Endothelial cell of umbilical vein (primary cell): ENCODE measurements at regions not wholly inside any gene's neighbourhood (a gene's known extent, or its start where the extent isn't known, plus 50 kb on each side); places are given as distances from the start of the nearest gene placed in this dataset.

Experiments used
- BruUV-seq: library from RNA; stranded (reverse); fragments of 400-500 nt; replicated peaks from 2 replicates; lab custom pipeline; 2021; lab: Mats Ljungman, UMichigan
- CTCF ChIA-PET: fragments of 300-600, 350-600 bp; sonication (Branson Sonifier 250); formaldehyde crosslinking; loops from one replicate; lab custom pipeline; 2021; ENCODE audit warnings: antibody characterized with exemption, inconsistent platforms; lab: Charles Lee
- POLR2A ChIA-PET: fragments of 300-600, 350-600 bp; sonication (Branson Sonifier 250); formaldehyde crosslinking; loops from one replicate; lab custom pipeline; 2021; ENCODE audit warnings: antibody characterized with exemption, inconsistent platforms; lab: Charles Lee
- DNase-seq: peaks from one replicate; pipeline ENCODE4 v3.0.0-alpha.2; 2011; ENCODE audit warnings: low read depth, low spot score
- FAIRE-seq: peaks from 2 replicates; lab custom pipeline; 2011; peaks lifted over from hg19 to GRCh38; lab: Jason Lieb, UNC
- H2AFZ ChIP-seq: 2 replicates; pipeline ENCODE4 v1.6.0; 2012; ENCODE audit warnings: low read depth, low read length, control low read depth, inconsistent platforms
- H3K27ac ChIP-seq: 2 replicates; pipeline ENCODE4 v1.5.1; 2011; ENCODE audit warnings: low read depth, mild to moderate bottlenecking, control low read depth, low read length, moderate library complexity; ENCODE audit not compliant: insufficient read depth
- H3K27me3 ChIP-seq, 2 experiments: 2 replicates each; pipeline versions ENCODE4 v1.6.0 to v1.6.1; 2011; ENCODE audit warnings: low read length in 2 of 2, mixed read lengths in 1 of 2; ENCODE audit not compliant: control insufficient read depth in 2 of 2, insufficient read depth in 2 of 2
- H3K36me3 ChIP-seq, 2 experiments: 2 replicates in 1 of 2; 3 replicates in 1 of 2; pipeline ENCODE4 v1.5.1; 2011; ENCODE audit warnings: low read length in 2 of 2, mild to moderate bottlenecking in 1 of 2, moderate library complexity in 1 of 2; ENCODE audit not compliant: control insufficient read depth in 2 of 2, insufficient read depth in 2 of 2; ENCODE audit errors: extremely low read depth in 1 of 2
- H3K4me1 ChIP-seq: 3 replicates; pipeline ENCODE4 v1.5.1; 2011; ENCODE audit warnings: mild to moderate bottlenecking, low read length; ENCODE audit not compliant: control insufficient read depth, insufficient read depth; ENCODE audit errors: extremely low read depth
- H3K4me2 ChIP-seq: 2 replicates; pipeline ENCODE4 v1.6.1; 2011; ENCODE audit warnings: low read length, control low read depth, mixed read lengths; ENCODE audit not compliant: insufficient read depth
- H3K4me3 ChIP-seq, 3 experiments: fragments of 200-600 bp in 1 of 3; sonication (generic), shearing (Covaris generic) in 1 of 3; replicated peaks in 1 of 3; 2 replicates each; pipeline ENCODE4 v1.5.1; 2011 to 2016; ENCODE audit warnings: control low read depth in 3 of 3, low read length in 3 of 3, mild to moderate bottlenecking in 2 of 3, inconsistent platforms in 1 of 3, low read depth in 1 of 3, moderate library complexity in 1 of 3; ENCODE audit not compliant: insufficient read depth in 1 of 3
- H3K79me2 ChIP-seq: 2 replicates; pipeline ENCODE4 v1.6.0; 2012; ENCODE audit warnings: low read length, inconsistent platforms; ENCODE audit not compliant: control insufficient read depth, insufficient read depth
- H3K9ac ChIP-seq: replicated peaks from 2 replicates; pipeline ENCODE3; 2011; ENCODE audit warnings: low read length, control low read depth; ENCODE audit not compliant: insufficient read depth; ENCODE audit errors: extremely low read depth
- H3K9me1 ChIP-seq: replicated peaks from 3 replicates; pipeline ENCODE4 v1.6.0; 2011; ENCODE audit warnings: mild to moderate bottlenecking, low read length; ENCODE audit not compliant: control insufficient read depth, insufficient read depth; ENCODE audit errors: extremely low read depth
- H3K9me3 ChIP-seq: replicated peaks from 2 replicates; pipeline ENCODE4 v1.5.1; 2012; ENCODE audit warnings: low read length, inconsistent platforms; ENCODE audit not compliant: control insufficient read depth, insufficient read depth
- H4K20me1 ChIP-seq: replicated peaks from 2 replicates; pipeline ENCODE3; 2011; ENCODE audit warnings: mild to moderate bottlenecking, low read length; ENCODE audit not compliant: control insufficient read depth, insufficient read depth; ENCODE audit errors: extremely low read depth
- CTCF ChIP-seq, 2 donors: IDR thresholded peaks; 1 replicate in 1 of 2; 2 replicates in 1 of 2; pipeline ENCODE4 v1.5.1; 2011; ENCODE audit warnings: low read length in 2 of 2, mild to moderate bottlenecking in 2 of 2, moderate library complexity in 2 of 2, control low read depth in 1 of 2, inconsistent platforms in 1 of 2, low read depth in 1 of 2; ENCODE audit not compliant: insufficient read depth in 1 of 2; ENCODE audit errors: extremely low read depth in 1 of 2
- EZH2 ChIP-seq: IDR thresholded peaks from 2 replicates; pipeline ENCODE4 v1.6.1; 2012; ENCODE audit warnings: borderline replicate concordance, low read depth, mild to moderate bottlenecking, moderate library complexity, low read length, inconsistent platforms; ENCODE audit not compliant: severe bottlenecking
- POLR2A ChIP-seq: IDR thresholded peaks from 2 replicates; pipeline ENCODE4 v1.6.1; 2012; ENCODE audit warnings: low read depth, mild to moderate bottlenecking, control low read depth, low read length
- dilution Hi-C: fragments of 300-500 bp; cut with MboI; formaldehyde crosslinking; loops from one replicate; pipeline ENCODE4 v1.15.0; 2019; ENCODE audit warnings: low sequenced_read_pairs; ENCODE audit not compliant: extremely low pct_ligation_motif_present
- intact Hi-C: fragments of 100-400 bp; cut with micrococcal nuclease; formaldehyde crosslinking; loops from one replicate; pipeline ENCODE4 v1.10.0; 2022
- TF ChIP-seq, protein P1 (sequence below): IDR thresholded peaks from 2 replicates; pipeline ENCODE4 v1.6.1; 2011; ENCODE audit not compliant: insufficient read depth, insufficient read length

GRCh38 chr11:23496340-23496739 lies 636.1 kb upstream of the CCDC179 start:
- H3K4me2 ChIP-seq: no peak overlapping the region
- POLR2A ChIA-PET: no interaction called here
- dilution Hi-C loops: no loop called here

More at GRCh38 chr11:23496340-23496739, 636.1 kb upstream of the CCDC179 start:
- CTCF ChIA-PET: no interaction called here
- BruUV-seq: no TSS peak
- Histone ChIP-seq H3K27me3 (no peaks in the 10 kb centered on the region), H3K4me3 (no peak overlapping the region), H3K9me3 (no peaks in the 10 kb centered on the region), H3K9me1 (no peaks in the 10 kb centered on the region), H3K27ac (no peak overlapping the region), H3K4me1 (no peaks in the 10 kb centered on the region), H3K9ac (no peak overlapping the region), H2AFZ (no peak overlapping the region), H3K36me3 (no peaks in the 10 kb centered on the region), H4K20me1 (no peaks in the 10 kb centered on the region), H3K79me2 (no peaks in the 10 kb centered on the region)
- FAIRE-seq (no peak), DNase-seq (no peak)
- intact Hi-C loops: no loop called here
- TF ChIP-seq EZH2 (no peak), POLR2A (no peak), CTCF (IDR thresholded peaks at IDR 0.05; ENCODE audit: extremely low read depth in 1 of 2, insufficient read depth in 1 of 2, low read depth in 1 of 2, low read length in 2 of 2) (no peak)
- TF ChIP-seq, protein P1, sequence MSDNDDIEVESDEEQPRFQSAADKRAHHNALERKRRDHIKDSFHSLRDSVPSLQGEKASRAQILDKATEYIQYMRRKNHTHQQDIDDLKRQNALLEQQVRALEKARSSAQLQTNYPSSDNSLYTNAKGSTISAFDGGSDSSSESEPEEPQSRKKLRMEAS: no peak
